ENCODE measurements at regions not wholly inside any gene's neighbourhood (a gene's known extent, or its start where the extent isn't known, plus 50 kb on each side); places are given as distances from the start of the nearest gene placed in this dataset.

GRCh38 chrX:23610495-23610894, 56.8 kb upstream of the PRDX4 start:
- TF ChIP-seq EZH2 (IDR thresholded peaks at IDR 0.05; ENCODE audit: insufficient read depth, poor library complexity, severe bottlenecking) (no peak), EZH2phosphoT487 (IDR thresholded peaks at IDR 0.05; ENCODE audit: insufficient read depth, low read depth) (no peak)

Measured in GM23248 (cell line).